ENCODE measurements at regions not wholly inside any gene's neighbourhood (a gene's known extent, or its start where the extent isn't known, plus 50 kb on each side); places are given as distances from the start of the nearest gene placed in this dataset.

DNA sequence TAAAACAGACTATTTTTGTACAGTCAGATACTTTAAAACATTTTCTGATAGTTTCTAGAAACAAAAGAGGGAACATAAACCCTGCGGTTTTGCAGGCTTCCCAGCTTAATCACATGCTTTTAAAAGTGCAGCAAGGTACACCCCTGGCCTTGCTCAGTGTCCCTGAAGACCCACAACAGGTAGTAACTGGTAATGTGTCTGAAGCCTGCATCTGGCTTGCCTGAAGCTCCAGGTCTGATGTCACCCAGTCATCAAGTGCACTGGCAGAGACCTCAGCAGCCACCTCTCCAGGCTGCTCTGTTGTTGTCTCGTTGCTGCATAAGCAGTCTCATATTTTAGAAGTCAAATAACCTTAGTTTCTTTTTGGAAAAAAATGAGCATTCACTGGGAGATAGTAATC, 376.1 kb upstream of the MTPN start:
- no peak for DNase-seq (ENCODE audit: low read depth in 1 of 2, low spot score in 2 of 2)
- Histone ChIP-seq H2AFZ (ENCODE audit: low read length) (no peak overlapping the region), H4K20me1 (replicated peaks in 1 of 2; ENCODE audit: control insufficient read depth in 1 of 2, insufficient read depth in 2 of 2, low read length in 2 of 2) (peaks cover 0 to 3% of the 10 kb centered on the region in 2 experiments), H3K79me1 (ENCODE audit: low read depth, low read length) (no peaks in the 10 kb centered on the region), H3K4ac (replicated peaks; ENCODE audit: insufficient read length, low read depth, low read length) (no peak overlapping the region), H4K91ac (replicated peaks; ENCODE audit: insufficient read length, low read length) (no peak overlapping the region), H2AK5ac (ENCODE audit: low read depth, low read length) (no peak overlapping the region), H2BK20ac (ENCODE audit: low read length) (no peak overlapping the region), H3K23me2 (ENCODE audit: low read depth, low read length) (no peaks in the 10 kb centered on the region), H2BK12ac (ENCODE audit: low read depth, low read length) (no peak overlapping the region), H3K79me2 (ENCODE audit: control insufficient read depth in 1 of 2, insufficient read depth in 2 of 2, low read length in 2 of 2) (no peaks in the 10 kb centered on the region), H3K56ac (replicated peaks; ENCODE audit: insufficient read length, low read depth, low read length) (no peak overlapping the region), H3K4me3 (ENCODE audit: extremely low read depth in 1 of 4, insufficient read depth in 2 of 4, low read depth in 3 of 4, low read length in 4 of 4) (no peak overlapping the region), H3K4me2 (ENCODE audit: insufficient read depth in 1 of 2, low read depth in 2 of 2, low read length in 2 of 2) (no peak overlapping the region), H3K27ac (ENCODE audit: low read depth, low read length) (no peak overlapping the region), H3K23ac (ENCODE audit: insufficient read length) (no peak overlapping the region), H3K36me3 (ENCODE audit: control insufficient read depth in 2 of 4, insufficient read depth in 4 of 4, low read length in 3 of 4) (no peaks in the 10 kb centered on the region), H2BK5ac (ENCODE audit: low read depth, low read length) (no peak overlapping the region), H3K14ac (ENCODE audit: insufficient read length) (no peak overlapping the region), H3K9me3 (ENCODE audit: insufficient read depth in 2 of 2, low read depth in 1 of 2, low read length in 1 of 2) (no peaks in the 10 kb centered on the region), H4K5ac (ENCODE audit: insufficient read length, low read depth, low read length) (no peak overlapping the region), H3K27me3 (replicated peaks in 1 of 4; ENCODE audit: control insufficient read depth in 3 of 4, extremely low read depth in 1 of 4, insufficient read depth in 3 of 4, low read length in 3 of 4) (no peaks in the 10 kb centered on the region), H4K8ac (ENCODE audit: extremely low read depth, insufficient read depth, low read length) (peak overlapping the region; percentile 77; the same call in 1 of the 2 replicates), H2BK120ac (replicated peaks; ENCODE audit: low read depth, low read length) (no peak overlapping the region), H2BK15ac (ENCODE audit: low read length) (no peak overlapping the region), H3K18ac (ENCODE audit: extremely low read depth, low read length) (no peak overlapping the region), H3K9ac (replicated peaks in 1 of 4; ENCODE audit: extremely low read depth in 1 of 4, low read depth in 3 of 4, low read length in 3 of 4) (no peak overlapping the region), H3K4me1 (replicated peaks in 1 of 4; ENCODE audit: control insufficient read depth in 3 of 4, insufficient read depth in 4 of 4, low read length in 3 of 4) (no peaks in the 10 kb centered on the region)
- CTCF ChIA-PET (ENCODE audit: partially characterized antibody): interaction anchor here (2.0 kb wide), 1 partner anchor 8 kb away, joined by 5 read pairs; no protein-coding TSS in a partner anchor
- no peak for TF ChIP-seq CBX5 (IDR thresholded peaks at IDR 0.05; ENCODE audit: low read depth, low read length)
- TF ChIP-seq GTF2F1 (IDR thresholded peaks at IDR 0.05; ENCODE audit: borderline replicate concordance, low read depth, low read length): no peak
- no peak for TF ChIP-seq SP1 (IDR thresholded peaks at IDR 0.05; ENCODE audit: low read depth, low read length)
- TF ChIP-seq, protein P1, sequence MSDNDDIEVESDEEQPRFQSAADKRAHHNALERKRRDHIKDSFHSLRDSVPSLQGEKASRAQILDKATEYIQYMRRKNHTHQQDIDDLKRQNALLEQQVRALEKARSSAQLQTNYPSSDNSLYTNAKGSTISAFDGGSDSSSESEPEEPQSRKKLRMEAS (IDR thresholded peaks at IDR 0.05): no peak
- no peak for TF ChIP-seq SRF (IDR thresholded peaks at IDR 0.05; ENCODE audit: low read depth, low read length)
- no peak for TF ChIP-seq TBP (IDR thresholded peaks at IDR 0.05; ENCODE audit: low read depth, low read length)
- 96% methylated on average over 2 of the region's 2 CpGs; no CpG with 5 or more reads in 1 of the 2 experiments for WGBS, 2 experiments (ENCODE audit: extremely low coverage in 1 of 2, insufficient coverage in 1 of 2, insufficient read length in 1 of 2, insufficient replicate concordance in 2 of 2, low coverage in 1 of 2, low lambda C conversion rate in 2 of 2, missing lambda C conversion rate in 1 of 2)
- POLR2A ChIA-PET (ENCODE audit: partially characterized antibody): no interaction called here
- FAIRE-seq: no peak
